ENCODE measurements at regions not wholly inside any gene's neighbourhood (a gene's known extent, or its start where the extent isn't known, plus 50 kb on each side); places are given as distances from the start of the nearest gene placed in this dataset.

- intact Hi-C loops (cut with DNase I): no loop called here
- DNase-seq (no peak), ATAC-seq (no peak)
- Histone ChIP-seq H3K9me3 (no peaks in the 10 kb centered on the region), H3K4me3 (no peak overlapping the region), H3K36me3 (no peaks in the 10 kb centered on the region), H3K4me1 (no peaks in the 10 kb centered on the region), H3K27me3 (no peaks in the 10 kb centered on the region), H3K27ac (no peak overlapping the region)
- TF ChIP-seq CTCF (IDR thresholded peaks at IDR 0.05): no peak
These were observed 128.1 kb upstream of the RASGRP1 start for GRCh38 chr15:38692789-38693062.

GRCh38 chr15:38695249-38696108, 130.9 kb upstream of the RASGRP1 start:
- no peaks in the 10 kb centered on the region for H3K27me3 ChIP-seq
- H3K36me3 ChIP-seq: no peaks in the 10 kb centered on the region
- no peaks in the 10 kb centered on the region for H3K9me3 ChIP-seq
- ATAC-seq (no peak), DNase-seq (no peak)
- no peak overlapping the region for H3K27ac ChIP-seq
- no peak overlapping the region for H3K4me3 ChIP-seq
- H3K4me1 ChIP-seq: no peaks in the 10 kb centered on the region
- no peak for TF ChIP-seq CTCF (IDR thresholded peaks at IDR 0.05)
- intact Hi-C loops (cut with DNase I): no loop called here

- intact Hi-C loops (cut with DNase I): no loop called here
- Histone ChIP-seq H3K9me3 (no peaks in the 10 kb centered on the region), H3K27me3 (no peaks in the 10 kb centered on the region), H3K4me3 (no peak overlapping the region), H3K36me3 (no peaks in the 10 kb centered on the region), H3K4me1 (no peaks in the 10 kb centered on the region), H3K27ac (no peak overlapping the region)
- DNase-seq (no peak), ATAC-seq (peak; percentile 42)
- TF ChIP-seq CTCF (IDR thresholded peaks at IDR 0.05): no peak
These were observed 131.6 kb upstream of the RASGRP1 start for GRCh38 chr15:38696109-38696727.

- Histone ChIP-seq H3K36me3 (no peaks in the 10 kb centered on the region), H3K9me3 (no peaks in the 10 kb centered on the region), H3K27me3 (no peaks in the 10 kb centered on the region), H3K27ac (no peak overlapping the region), H3K4me3 (no peak overlapping the region), H3K4me1 (no peaks in the 10 kb centered on the region)
- ATAC-seq: no peak
- TF ChIP-seq CTCF (IDR thresholded peaks at IDR 0.05): no peak
- no peak for DNase-seq
- intact Hi-C loops (cut with DNase I): no loop called here
These were observed 132.3 kb upstream of the RASGRP1 start for GRCh38 chr15:38696790-38697495.

GRCh38 chr15:38698254-38698653, 133.6 kb upstream of the RASGRP1 start:
- intact Hi-C loops (cut with DNase I): no loop called here
- TF ChIP-seq CTCF (IDR thresholded peaks at IDR 0.05): no peak
- Histone ChIP-seq H3K4me3 (no peak overlapping the region), H3K9me3 (no peaks in the 10 kb centered on the region), H3K36me3 (no peaks in the 10 kb centered on the region), H3K27me3 (no peaks in the 10 kb centered on the region), H3K27ac (no peak overlapping the region), H3K4me1 (no peaks in the 10 kb centered on the region)
- no peak for ATAC-seq
- DNase-seq: no peak
